ENCODE measurements at regions not wholly inside any gene's neighbourhood (a gene's known extent, or its start where the extent isn't known, plus 50 kb on each side); places are given as distances from the start of the nearest gene placed in this dataset.

- no peak for DNase-seq
These were observed 327.9 kb downstream of the TTLL7 start for GRCh38 chr1:83670909-83671565.

DNA sequence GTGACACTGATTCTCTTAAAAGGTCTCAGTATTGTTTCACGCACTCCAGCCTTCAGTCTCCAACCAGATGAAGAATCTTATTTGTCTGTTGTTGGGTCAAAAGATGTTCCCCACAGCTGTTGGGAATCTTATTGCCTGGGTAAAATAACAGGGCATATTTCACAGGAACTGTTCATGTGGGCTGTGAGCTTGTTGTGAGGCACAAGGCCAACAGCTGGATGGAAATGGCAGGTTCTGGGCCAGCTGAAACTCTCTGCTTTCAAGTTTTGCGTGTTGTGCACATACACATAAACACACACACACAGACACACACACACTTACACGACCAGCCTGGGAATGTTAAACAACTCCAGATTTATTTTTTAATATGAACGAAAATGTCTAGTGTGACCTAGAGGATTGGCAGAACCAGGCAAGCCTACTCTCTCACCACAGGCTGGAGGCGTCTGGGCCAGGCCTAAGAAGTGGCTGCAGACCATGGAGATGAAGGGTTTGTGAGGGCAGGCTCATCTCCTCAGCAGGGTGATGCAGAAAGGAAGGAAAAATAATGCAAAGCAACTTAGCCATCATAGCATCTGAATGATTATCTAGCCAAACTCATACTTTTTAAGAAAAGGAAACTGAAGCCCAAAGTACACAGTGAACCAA lies 357.0 kb downstream of the TTLL7 start:
- DNase-seq = no peak

DNA sequence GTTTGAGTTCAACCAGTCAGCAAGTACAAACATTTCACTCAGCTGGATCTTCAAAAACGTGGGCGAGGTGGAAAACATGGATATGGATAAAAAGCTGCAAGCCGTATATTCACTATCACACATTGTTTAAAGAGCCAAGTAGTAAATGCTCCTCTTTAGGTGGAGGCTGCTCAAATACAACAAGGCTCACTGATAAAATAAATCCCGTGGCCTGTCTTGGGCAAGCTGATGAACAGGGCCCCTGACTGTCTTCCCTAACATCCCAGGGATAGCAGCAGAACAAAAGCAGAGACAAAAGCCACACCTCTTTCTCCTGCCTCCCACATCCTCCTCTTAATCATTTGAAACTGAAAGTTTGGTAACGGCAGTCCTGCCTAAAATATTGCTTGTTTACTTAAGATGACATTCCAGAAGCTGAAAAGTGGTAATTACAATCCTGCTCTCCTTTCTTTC lies 357.7 kb downstream of the TTLL7 start:
- no peak for DNase-seq

GRCh38 chr1:83639785-83640184 lies 359.1 kb downstream of the TTLL7 start:
- no peak for DNase-seq

DNA sequence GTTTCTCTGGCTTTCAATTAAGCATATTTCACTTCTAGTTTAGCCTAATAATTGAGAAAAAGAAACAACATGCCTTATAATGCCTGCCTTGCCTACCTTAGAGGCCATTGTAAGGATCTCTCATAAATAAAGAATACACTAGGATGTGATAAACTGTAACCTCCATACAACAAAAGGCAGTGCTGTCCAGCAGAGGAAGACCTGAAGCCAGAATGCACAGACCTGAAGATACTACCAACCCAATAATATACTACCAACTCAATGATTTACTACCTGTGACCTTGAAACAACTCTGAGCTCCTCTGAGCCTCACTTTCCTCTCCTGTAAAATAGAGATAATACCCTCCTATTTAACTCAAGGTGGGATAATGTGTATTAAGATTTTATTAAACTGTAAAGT lies 361.3 kb downstream of the TTLL7 start:
- DNase-seq = no peak

GRCh38 chr1:83637009-83637408 lies 361.9 kb downstream of the TTLL7 start:
- DNase-seq = no peak

GRCh38 chr1:83632906-83633305 lies 366.0 kb downstream of the TTLL7 start:
- DNase-seq = no peak

DNA sequence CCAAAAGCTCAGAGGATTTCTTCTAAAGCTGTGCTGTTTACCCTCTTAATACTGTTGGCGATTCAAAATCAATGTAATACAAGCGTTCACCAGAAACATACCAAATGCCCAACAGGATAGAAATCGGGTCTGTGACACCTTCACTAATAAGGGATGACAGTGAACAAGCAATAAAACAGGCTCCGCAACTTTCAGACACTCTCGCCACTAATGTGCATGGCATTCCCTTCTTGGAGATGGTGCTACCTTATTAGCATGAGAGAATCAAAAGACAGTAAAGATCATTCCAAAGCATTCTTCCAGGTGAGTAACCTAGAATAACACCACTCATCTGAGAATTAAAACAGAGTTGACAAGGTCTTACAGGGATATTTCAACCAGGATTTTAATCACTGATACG lies 367.1 kb downstream of the TTLL7 start:
- no peak for DNase-seq

GRCh38 chr1:83627045-83627444 lies 371.9 kb downstream of the TTLL7 start:
- DNase-seq = no peak

DNA sequence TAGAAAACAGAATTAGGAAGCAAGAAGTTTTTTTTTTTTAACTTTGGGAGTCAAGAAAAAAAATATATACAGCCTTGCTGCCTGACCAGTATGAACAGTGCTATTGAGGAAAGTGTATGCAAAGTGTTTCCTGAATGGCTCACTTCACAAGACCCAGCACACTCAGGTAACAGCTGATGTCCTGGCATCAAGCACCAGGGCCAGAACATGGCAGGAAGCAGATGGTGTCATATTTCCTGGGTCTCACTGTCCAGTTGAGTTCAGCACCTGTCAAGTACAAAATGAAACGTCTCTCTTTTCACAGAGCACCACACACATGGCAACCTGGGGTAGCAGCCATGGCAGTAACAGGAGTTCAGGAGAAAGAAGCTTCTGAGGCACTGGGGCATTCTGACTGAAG lies 372.3 kb downstream of the TTLL7 start:
- no peak for DNase-seq

DNA sequence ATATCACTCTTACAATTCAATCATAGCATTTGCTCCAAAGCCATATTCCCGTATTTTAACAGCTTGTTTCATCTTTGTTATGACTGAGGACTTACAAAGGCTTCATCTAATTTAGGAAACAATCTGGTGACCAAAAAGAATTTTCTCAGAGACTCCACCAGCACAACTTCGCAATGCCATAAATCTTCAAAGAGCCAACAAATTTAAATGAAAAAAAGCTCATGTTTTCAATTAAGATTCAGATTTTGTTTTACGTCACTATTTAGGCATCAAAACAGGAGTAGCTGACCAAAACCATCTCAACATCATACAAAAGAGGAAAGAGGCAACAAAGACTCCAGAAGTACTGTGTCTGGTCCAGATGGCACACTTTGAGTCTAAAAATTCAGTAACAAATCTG lies 373.3 kb downstream of the TTLL7 start:
- no peak for DNase-seq

DNA sequence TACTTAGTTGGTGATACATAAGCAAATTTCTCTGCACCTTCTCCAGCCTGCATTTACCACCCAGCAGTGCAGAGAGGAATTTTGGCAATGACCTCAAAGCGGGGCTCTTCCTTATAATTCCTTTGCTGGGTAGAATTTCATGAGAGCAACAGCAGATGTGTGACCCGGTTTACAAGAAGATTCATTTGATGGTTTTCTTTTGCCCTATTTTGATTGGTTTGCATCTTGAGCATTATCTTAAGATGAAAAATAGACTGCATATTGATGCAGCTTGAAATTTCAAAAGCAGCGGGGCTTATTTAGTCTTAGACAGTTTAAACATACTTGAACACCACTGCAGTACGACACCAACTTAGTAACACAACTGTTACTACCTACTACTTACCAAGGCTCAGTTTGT lies 378.9 kb downstream of the TTLL7 start:
- no peak for DNase-seq

- DNase-seq = no peak
These were observed 379.6 kb downstream of the TTLL7 start for GRCh38 chr1:83619170-83619896.

GRCh38 chr1:83617883-83618282 lies 381.0 kb downstream of the TTLL7 start:
- no peak for DNase-seq

- no peak for DNase-seq
These were observed 383.6 kb downstream of the TTLL7 start for GRCh38 chr1:83615370-83615769.

DNA sequence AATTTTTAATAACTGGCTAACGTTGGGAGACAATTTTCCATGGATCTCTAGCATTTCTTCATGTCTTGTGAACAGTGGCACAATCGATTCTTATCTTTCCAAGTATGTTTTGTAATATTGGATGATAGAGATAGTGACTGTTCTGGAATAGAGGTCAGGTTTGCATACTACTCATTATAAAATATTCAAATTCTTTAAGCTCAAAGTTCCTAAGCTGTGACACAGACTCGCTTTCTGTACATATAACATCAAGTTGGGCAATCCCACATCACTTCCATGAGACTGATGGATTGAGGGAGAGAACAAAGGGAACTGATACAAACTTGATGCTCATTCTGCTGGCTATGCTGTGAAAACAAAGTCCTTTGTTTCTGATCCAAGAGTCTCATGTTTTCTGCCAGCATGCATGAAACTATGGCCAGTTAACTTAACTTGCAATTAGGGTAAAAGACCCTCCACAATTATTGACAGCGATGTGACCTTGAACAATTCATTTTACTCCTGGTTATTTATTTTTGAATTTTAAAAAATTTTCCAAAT lies 392.4 kb downstream of the TTLL7 start:
- no peak for DNase-seq

DNA sequence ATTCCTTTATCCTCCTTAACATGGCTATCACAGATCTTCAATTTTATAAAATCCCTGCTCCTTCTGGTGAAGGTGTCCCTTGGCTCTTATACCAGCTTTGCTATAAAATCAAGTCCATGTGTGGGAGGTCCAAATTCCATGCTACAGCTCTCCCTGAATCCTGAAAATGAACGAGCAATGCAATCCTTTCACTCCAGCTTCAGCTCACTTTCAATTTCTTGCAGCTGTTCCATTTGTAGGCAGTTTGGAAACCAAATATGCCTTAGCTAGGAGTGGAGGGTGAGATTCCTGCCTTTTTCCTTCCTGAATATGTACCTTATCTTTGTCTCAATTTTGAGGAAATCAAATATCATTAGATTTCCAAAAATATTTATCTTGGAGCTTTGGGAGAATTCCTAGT lies 402.6 kb downstream of the TTLL7 start:
- no peak for DNase-seq

DNA sequence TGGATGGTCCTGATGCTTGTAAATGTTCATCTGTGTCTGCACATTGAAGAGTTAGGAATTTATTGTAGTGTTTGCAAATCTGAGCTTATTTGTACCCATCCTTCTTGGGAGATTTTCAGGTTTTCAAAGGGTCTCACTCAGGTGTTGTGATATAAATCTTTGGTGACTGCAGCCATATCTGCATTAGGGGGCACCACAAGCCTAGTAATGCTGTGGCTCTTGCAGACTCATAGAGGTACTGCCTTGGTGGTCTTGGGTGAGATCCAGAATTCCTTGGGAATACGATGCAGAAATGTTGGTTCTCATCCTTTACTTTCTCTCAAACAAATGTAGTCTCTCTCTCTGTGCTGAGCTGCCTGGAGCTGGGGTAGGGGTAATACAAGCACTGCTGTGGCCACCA lies 405.9 kb downstream of the TTLL7 start:
- no peak for DNase-seq

DNA sequence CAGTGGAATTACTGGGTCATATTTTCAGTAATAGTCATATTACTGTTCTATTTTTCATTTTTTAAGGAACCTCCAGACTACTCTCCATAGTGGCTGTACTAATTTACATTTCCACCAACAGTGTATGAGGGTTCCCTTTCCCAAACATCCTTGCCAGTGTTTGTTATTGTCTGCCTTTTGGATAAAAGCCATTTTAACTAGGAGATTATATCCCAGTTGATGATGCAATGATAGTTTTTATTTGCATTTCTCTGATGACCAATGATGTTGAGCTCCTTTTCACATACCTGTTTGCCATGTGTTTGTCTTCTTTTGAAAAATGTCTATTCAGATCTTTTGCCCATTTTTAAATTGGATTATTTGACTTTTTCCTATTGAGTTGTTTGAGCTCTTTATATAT lies 410.8 kb downstream of the TTLL7 start:
- DNase-seq = no peak

DNA sequence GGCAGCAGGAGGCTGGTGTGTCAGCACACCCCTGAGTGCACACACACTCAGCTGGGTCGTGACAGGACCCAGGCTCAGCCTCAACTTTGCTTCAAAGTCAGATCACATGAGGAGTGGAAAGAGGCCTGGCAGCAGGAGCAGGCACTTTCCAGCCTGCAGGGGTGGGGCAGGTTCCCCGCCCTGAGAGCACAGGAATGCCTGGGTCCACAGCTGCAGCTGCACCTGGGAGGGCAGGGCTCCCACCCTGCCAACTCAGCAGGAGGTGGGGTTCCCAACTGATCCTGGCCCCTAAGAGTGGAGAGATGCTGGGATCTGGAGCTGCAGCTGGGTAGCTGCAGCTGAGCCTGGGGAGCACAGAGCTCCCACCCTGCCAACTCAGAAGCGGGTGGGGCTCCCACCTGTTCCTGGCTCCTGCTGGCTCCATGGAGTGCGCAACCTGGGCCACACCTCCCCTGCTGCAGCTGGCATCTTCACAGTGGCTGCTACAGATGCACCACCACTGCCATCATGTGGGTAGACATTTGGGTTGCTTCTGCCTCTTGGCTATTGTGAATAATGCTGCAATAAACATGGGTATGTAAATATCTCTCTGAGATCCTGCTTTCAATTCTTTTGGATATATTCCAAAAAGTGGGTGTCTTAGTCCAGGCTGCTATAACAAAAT lies 415.4 kb downstream of the TTLL7 start:
- DNase-seq = peak; percentile 42

GRCh38 chr1:83581747-83582146 lies 417.2 kb downstream of the TTLL7 start:
- no peak for DNase-seq

DNA sequence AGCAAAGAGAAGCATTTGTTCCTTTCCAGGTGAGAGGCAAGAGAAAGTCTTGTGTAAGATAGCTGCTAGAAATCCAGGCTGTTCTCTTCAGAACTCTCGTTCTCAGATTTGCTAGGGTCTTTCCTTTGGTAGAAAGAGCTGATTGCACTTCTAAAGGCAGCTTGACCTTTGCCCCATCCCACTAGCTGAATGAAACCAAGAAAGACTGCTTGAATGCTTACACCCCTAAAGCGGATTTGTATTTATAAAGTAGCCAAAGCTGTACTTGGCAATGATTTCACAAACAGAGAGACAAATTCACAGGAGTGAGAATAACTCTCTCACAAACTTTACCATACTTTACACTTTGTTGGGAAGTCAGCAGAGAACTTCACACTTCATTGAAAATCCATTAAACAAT lies 424.1 kb downstream of the TTLL7 start:
- DNase-seq = no peak

- DNase-seq = no peak
These were observed 425.2 kb downstream of the TTLL7 start for GRCh38 chr1:83573776-83574175.

Data from NCI-H524 treated with DMSO at 0.1 percent for 48 hours (cell line).